ENCODE measurements at regions not wholly inside any gene's neighbourhood (a gene's known extent, or its start where the extent isn't known, plus 50 kb on each side); places are given as distances from the start of the nearest gene placed in this dataset.

DNA sequence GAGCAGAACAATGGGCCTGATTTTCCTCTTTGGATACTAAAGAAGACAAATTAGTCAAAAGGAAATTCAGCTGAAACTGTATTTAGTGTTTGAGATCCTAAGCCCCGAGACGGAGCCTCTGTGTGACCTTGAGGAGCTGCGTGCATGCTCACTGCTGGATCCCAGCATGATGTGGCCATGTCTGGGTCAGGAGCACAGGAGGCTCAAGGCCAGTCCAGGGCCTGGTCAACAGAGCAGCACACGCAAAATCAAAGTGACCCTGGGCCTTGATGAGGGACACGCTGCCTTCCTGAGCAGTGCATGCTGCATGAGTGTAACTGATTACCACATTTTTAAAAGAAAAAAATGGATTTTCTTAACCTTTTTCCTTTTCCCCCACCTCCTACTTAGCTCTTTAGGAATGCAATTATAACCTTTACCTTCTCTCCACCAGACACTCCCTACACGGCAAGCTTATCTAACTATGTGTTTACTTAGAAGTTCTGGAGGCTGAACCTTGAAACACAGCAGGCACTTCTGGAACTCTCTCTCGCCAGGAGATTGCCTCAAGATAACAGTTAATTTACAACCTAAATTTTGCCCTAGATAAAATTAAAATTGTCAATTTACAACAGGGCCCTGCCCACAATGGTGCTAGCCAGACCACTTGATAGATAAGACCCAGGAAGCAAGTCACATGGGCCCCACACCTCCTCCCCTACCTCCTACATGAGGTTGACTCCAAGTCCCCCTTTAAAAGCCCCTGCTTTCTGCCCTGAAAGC lies 144.6 kb downstream of the LRIG2 start (continued):
- TF ChIP-seq, protein P1, sequence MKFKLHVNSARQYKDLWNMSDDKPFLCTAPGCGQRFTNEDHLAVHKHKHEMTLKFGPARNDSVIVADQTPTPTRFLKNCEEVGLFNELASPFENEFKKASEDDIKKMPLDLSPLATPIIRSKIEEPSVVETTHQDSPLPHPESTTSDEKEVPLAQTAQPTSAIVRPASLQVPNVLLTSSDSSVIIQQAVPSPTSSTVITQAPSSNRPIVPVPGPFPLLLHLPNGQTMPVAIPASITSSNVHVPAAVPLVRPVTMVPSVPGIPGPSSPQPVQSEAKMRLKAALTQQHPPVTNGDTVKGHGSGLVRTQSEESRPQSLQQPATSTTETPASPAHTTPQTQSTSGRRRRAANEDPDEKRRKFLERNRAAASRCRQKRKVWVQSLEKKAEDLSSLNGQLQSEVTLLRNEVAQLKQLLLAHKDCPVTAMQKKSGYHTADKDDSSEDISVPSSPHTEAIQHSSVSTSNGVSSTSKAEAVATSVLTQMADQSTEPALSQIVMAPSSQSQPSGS (CRISPR knock-in tag; IDR thresholded peaks at IDR 0.05), result 0 out of 2 replicates have a peak, but pooled peaks have one; percentile 39
- TF ChIP-seq SAFB2 (CRISPR knock-in tag; IDR thresholded peaks at IDR 0.05; ENCODE audit: borderline replicate concordance, low read depth), result no peak
- peak; percentile 24; the same call in 1 of the 2 replicates for TF ChIP-seq ZMYM2 (CRISPR knock-in tag; IDR thresholded peaks at IDR 0.05)
- no peak for TF ChIP-seq SOX5 (CRISPR knock-in tag; IDR thresholded peaks at IDR 0.05; ENCODE audit: borderline replicate concordance)
- TF ChIP-seq ZNF292 (CRISPR knock-in tag; IDR thresholded peaks at IDR 0.05; ENCODE audit: borderline replicate concordance, low read depth), result peak; percentile 91; the same call in 1 of the 2 replicates
- no peak for TF ChIP-seq ISX (CRISPR knock-in tag; conservative IDR thresholded peaks at IDR 0.05)
- peak; percentile 50; the same call in 1 of the 2 replicates for TF ChIP-seq ZNF331 (CRISPR knock-in tag; IDR thresholded peaks at IDR 0.05)
- TF ChIP-seq, protein P2, sequence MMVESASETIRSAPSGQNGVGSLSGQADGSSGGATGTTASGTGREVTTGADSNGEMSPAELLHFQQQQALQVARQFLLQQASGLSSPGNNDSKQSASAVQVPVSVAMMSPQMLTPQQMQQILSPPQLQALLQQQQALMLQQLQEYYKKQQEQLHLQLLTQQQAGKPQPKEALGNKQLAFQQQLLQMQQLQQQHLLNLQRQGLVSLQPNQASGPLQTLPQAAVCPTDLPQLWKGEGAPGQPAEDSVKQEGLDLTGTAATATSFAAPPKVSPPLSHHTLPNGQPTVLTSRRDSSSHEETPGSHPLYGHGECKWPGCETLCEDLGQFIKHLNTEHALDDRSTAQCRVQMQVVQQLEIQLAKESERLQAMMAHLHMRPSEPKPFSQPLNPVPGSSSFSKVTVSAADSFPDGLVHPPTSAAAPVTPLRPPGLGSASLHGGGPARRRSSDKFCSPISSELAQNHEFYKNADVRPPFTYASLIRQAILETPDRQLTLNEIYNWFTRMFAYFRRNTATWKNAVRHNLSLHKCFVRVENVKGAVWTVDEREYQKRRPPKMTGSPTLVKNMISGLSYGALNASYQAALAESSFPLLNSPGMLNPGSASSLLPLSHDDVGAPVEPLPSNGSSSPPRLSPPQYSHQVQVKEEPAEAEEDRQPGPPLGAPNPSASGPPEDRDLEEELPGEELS (CRISPR knock-in tag; IDR thresholded peaks at IDR 0.05), result 0 out of 2 replicates have a peak, but pooled peaks have one; percentile 11
- TF ChIP-seq GFI1 (CRISPR knock-in tag; IDR thresholded peaks at IDR 0.05; ENCODE audit: borderline replicate concordance), result no peak
- TF ChIP-seq, protein P3, sequence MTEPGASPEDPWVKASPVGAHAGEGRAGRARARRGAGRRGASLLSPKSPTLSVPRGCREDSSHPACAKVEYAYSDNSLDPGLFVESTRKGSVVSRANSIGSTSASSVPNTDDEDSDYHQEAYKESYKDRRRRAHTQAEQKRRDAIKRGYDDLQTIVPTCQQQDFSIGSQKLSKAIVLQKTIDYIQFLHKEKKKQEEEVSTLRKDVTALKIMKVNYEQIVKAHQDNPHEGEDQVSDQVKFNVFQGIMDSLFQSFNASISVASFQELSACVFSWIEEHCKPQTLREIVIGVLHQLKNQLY (CRISPR knock-in tag; IDR thresholded peaks at IDR 0.05), result peak; percentile 89
- 0 out of 2 replicates have a peak, but pooled peaks have one; percentile 18 for TF ChIP-seq ZNF629 (CRISPR knock-in tag; conservative IDR thresholded peaks at IDR 0.05)
- TF ChIP-seq GATAD1 (CRISPR knock-in tag; IDR thresholded peaks at IDR 0.05), result 0 out of 2 replicates have a peak, but pooled peaks have one; percentile 47
- TF ChIP-seq SOX6 (IDR thresholded peaks at IDR 0.05), result no peak
- peak; percentile 57 for TF ChIP-seq SOX6 (CRISPR knock-in tag; IDR thresholded peaks at IDR 0.05)
- no peak for TF ChIP-seq ZNF749 (CRISPR knock-in tag; IDR thresholded peaks at IDR 0.05; ENCODE audit: borderline replicate concordance)
- TF ChIP-seq, protein P4, sequence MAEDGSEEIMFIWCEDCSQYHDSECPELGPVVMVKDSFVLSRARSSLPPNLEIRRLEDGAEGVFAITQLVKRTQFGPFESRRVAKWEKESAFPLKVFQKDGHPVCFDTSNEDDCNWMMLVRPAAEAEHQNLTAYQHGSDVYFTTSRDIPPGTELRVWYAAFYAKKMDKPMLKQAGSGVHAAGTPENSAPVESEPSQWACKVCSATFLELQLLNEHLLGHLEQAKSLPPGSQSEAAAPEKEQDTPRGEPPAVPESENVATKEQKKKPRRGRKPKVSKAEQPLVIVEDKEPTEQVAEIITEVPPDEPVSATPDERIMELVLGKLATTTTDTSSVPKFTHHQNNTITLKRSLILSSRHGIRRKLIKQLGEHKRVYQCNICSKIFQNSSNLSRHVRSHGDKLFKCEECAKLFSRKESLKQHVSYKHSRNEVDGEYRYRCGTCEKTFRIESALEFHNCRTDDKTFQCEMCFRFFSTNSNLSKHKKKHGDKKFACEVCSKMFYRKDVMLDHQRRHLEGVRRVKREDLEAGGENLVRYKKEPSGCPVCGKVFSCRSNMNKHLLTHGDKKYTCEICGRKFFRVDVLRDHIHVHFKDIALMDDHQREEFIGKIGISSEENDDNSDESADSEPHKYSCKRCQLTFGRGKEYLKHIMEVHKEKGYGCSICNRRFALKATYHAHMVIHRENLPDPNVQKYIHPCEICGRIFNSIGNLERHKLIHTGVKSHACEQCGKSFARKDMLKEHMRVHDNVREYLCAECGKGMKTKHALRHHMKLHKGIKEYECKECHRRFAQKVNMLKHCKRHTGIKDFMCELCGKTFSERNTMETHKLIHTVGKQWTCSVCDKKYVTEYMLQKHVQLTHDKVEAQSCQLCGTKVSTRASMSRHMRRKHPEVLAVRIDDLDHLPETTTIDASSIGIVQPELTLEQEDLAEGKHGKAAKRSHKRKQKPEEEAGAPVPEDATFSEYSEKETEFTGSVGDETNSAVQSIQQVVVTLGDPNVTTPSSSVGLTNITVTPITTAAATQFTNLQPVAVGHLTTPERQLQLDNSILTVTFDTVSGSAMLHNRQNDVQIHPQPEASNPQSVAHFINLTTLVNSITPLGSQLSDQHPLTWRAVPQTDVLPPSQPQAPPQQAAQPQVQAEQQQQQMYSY (CRISPR knock-in tag; IDR thresholded peaks at IDR 0.05), result no peak
- peak; percentile 72 for TF ChIP-seq ZFX (CRISPR knock-in tag; IDR thresholded peaks at IDR 0.05; ENCODE audit: low read depth)
- no peak for TF ChIP-seq ZNF619 (CRISPR knock-in tag; IDR thresholded peaks at IDR 0.05)
- TF ChIP-seq PCBP2 (optimal IDR thresholded peaks at IDR 0.05; ENCODE audit: low read depth, low read length, poor library complexity, severe bottlenecking), result no peak
- no peak for TF ChIP-seq ZNF773 (CRISPR knock-in tag; IDR thresholded peaks at IDR 0.05; ENCODE audit: borderline replicate concordance)
- no peak for TF ChIP-seq NPAS2 (CRISPR knock-in tag; IDR thresholded peaks at IDR 0.05; ENCODE audit: borderline replicate concordance)
